ENCODE measurements at regions not wholly inside any gene's neighbourhood (a gene's known extent, or its start where the extent isn't known, plus 50 kb on each side); places are given as distances from the start of the nearest gene placed in this dataset.

DNA sequence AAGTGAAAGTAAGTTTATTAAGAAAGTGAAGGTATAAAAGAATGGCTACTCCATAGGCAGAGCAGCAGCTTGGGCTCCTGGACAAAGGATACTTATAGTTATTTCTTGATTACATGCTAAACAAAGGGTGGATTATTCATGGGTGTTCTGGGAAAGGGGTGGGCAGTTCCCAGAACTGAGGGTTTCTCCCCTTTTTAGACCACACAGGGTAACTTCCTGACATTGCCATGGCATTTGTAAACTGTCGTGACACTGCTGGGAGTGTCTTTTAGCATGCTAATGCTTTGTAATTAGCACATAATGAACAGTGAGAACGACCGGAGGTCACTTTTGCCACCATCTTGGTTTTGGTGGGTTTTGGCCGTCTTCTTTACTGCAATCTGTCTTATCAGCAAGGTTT lies 557.6 kb downstream of the SPRY1 start:
- DNase-seq: no peak

DNA sequence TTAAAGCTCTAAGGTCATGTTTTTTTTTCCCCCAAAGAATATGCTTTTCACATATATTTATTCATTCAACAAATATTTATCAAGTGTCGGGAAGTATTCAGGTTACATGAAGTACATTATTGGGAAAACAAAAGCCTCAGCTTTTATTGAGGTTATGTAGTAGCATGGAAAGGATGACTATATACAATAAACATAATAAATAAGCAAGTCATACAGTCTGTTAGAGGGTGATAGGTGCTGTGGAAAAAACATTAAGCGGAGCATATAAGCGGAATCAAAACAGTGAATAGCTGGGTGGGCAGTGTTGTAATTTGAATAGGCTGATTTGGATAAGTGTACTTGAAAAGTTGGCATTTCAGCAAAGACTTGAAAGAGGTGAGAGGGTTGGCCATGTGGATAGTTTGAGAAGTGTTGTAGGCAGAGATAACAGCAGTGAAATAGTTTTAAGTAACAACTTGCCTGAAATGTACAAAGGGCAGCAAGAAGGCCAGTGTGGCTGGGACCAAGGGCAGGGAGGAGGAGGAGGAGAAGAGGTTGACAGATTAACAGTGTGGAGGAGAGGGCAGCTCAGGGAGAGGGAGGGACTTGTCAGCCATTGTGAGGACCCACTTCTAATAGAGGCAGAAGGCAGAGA lies 558.7 kb downstream of the SPRY1 start:
- DNase-seq: no peak

DNA sequence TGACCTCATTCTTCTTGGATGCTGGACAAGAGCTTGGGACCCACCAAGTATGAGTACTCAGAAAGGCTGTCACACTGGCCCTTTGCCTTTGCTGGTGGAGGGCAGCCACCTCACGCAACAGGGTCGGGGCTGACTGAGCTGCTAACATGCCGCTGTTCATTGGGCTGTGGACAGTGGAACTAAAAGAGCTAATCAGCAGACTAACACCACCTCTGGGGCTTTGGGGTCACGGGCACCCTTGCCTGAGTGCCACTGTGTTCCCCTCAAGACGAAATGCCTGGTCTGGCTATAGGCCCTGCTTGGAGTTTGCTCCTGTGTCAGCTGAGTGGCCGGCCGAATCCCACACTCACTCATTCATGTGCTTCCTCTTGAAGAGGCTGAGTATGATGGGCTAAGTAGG lies 559.6 kb downstream of the SPRY1 start:
- no peak for DNase-seq

DNA sequence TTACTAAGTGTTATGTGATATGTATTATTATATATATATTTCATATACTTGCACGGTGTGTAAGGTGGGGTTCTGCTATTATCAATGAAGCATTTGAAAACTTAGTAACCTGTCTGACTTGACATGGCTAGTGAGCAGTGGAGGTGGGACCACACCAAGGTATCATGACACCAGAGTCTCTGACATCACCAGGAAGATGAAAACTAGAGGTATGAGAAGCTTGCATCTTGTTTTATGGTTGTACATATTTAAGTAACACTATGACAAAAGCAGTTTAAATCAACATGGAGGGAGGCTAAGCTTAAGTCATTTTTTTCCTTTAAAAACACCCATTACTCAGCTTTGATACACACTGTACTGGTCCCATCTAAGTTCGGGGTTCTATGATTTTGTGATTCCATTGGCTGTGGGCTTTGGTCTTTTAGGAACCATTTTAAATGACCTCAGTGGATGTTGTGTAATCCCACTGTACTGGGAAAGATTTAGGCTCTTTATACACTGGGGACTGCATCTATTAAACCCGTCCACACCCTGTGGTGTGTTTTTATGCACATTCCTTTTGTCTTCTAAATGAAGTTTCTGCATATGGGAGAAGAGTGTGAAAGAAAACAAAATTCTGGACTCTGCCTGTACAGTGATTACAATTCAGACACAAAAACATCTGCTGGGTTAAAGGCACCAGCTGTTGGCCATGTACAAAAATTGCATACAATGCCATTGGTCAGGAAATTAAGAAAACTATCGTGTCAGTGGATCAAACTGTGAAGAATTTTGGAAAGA lies 570.6 kb downstream of the SPRY1 start:
- no peak for DNase-seq

DNA sequence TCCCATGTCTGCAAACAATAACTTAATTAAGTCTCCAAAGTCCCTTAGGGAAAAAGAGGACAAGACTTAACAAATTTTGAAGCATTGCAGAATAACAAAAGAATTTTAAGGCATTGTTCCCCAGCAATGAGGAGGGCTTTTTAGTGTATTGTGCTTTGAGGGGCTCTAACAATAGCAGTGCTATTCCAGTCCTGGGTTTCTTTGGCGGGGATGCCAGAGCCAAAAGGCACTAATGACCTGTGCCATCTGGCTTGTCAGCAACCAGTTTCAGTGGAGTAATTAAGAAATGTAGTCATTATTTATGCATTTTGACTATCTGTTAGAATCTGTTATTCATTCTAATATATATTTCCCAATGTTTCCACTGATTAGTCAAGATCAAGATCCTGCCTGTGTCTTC lies 575.4 kb downstream of the SPRY1 start:
- DNase-seq: no peak

DNA sequence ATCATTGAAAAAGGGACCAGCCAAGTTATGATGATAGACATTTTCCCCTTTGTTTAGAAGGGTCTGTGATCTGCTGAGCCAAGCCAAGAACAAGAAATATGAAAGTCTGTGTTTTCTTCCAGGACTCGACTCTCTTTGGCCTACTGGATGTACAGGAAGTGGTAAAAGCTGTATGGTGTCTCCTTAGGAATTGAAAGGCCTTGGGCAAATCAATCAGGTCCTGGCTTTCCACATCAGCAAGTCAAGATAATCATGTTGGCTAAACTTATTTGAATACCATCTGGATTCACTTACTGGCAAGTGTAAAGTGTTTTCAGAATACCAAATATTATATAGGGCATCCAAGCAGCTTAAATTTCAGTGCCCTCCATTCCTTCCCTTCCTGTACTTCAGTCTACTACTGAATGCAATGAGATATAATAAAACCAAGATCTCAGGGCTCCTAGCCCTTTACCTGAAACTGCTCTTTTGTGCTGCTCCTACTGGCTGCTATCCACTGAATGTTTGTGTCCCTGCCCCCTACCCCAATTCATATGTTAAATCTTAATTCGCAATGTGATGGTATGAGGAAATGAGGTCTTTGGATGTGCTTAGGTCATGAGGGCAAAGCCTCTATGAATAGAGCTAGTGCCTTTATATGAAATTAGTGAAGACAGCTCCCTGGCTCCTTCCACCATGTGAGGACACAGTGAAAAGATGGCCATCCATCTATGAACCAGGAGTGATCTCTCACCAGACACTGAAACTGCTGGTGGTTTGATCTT lies 578.0 kb downstream of the SPRY1 start:
- DNase-seq: no peak

DNA sequence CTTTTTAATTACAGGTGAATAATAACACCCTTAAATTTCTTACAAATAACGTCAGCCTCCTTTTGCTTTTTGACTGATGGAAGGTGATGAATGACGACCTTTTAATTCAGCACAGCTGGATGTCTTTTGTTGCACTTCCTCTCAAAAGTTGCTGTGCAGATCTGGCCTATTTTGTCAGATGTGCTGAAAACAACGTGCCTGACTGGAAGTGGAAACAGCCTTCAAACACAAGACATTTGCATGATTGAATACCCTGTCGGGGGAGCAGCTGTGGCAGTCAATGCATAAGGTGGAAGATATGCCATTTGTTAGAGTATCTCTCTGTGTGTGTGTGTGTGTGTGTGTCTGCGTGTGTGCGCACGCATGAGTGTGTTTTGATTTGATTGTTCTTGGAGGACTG lies 579.7 kb downstream of the SPRY1 start:
- DNase-seq: no peak

DNA sequence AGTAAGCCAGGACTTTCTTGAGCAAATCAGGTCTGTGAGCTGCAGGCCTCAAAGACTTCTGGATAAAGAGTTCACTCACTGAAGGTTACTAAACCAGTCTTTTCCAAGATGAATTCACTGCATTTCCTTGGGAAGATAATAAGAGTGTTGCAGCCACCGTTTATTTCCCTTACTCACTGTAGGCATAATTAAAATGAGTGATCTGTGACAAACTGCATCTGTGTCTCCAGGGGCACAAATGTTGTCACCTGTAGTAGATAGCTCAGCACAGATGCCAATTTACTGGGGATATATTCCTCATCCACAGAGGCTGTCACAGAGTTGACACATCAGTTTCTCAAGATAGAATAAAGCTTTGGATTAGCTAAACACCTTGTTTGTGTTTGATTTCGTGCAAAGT lies 580.2 kb downstream of the SPRY1 start:
- DNase-seq: no peak

DNA sequence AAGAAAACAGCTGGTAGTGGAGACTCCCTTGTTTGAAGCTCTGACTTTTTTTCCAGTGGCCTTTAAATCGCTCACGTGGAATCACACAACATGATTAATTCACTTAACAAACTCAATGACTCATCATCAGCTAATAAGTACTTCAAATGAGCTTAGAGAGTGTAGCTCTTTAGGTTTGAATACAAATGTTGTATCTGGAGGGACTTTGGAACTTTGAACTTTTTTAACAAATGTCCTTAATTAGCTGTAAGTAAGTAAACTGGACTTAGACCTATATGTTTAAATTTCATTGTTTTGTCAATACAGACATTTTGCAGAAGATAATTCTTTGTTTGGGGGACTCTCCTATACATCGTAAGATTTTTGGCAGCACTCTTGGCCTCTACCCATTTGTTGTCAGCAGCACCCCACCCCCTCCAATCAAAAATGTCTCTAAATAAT lies 581.1 kb downstream of the SPRY1 start:
- DNase-seq: no peak

DNA sequence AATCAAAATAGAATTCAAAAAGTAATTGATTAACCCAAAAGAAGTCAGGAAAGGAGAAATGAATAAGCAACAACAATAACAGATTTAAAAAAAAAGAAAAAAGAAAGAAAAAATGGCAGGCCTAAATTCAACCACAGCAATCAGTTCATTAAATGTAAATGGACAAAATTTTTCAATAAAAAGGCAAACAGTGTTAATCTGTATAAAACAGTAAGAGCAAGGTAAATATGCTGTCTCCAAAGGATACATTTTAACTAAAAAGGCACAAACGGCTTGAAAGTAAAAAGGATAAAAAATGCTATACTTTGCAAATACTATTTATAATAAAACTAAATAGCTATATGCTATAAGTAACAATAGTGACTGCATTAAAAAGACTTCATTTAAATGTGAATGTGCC lies 582.0 kb downstream of the SPRY1 start:
- no peak for DNase-seq

DNA sequence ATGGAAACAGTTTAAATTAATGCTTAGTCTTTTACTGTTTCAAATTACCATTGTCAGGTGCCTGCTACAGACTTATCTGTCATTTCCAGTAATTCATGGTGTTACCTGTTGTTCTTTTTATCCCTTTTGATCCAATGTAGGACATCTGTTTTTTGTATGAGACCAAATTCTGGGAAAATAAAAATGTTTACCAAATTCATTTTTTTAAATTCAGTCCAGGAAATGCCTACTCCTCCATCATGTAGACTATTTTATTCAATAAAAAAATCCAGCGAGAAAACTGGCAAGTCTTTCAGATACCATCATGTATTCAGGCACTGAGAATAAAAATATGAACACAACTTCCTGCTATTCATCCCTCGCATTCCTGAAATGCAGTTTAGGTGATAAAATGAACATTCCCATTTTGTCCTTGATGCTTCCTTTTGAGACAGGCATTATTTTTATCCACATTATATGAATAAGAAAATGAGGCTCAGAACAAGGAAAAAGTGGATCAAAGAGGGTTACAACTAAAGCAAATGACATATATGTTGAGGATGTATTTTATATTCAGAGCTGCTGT lies 584.2 kb downstream of the SPRY1 start:
- DNase-seq: no peak

DNA sequence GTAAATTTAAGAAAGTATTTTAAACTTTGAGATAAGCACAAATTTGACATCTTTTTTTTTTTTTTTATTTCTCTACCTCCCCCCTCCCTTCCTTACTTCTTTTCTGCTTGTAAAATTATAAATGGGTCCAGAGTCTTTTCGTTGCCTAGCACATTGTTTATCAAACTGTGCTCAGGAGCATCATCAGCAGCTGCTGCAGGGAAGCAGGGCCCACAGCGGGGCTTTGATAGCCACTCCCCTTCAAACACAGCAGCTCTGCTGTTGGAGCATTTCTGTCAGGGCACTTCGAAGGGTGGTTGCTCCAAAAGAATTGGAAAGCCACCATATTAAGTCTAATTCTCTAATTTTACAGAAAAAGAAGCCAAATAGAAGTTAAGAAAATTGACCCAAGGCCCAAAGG lies 588.3 kb downstream of the SPRY1 start:
- no peak for DNase-seq

DNA sequence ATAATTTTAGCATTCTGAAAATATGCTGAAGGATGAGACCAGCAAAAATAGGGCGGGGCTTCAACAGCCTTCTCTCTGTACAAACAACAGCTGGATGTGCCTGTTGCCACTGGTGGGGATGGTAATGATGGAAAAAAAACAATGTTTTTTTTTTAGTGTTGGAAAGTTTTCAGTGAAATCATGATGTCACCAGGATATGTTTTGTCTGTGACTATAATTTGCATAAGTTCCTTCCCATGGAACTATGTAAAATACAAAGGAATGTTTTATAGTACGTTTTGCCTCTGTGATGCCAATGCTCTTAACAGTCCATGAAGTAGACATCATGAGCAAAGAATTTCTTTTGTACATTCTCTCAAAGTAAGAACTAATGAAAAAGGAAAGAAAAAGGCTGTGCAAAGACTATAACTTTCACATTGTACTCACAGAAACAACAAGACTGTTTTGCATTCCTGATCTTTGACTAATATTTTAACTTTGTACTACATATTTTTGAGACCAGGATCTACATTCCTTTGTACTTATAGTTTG lies 589.7 kb downstream of the SPRY1 start:
- no peak for DNase-seq

DNA sequence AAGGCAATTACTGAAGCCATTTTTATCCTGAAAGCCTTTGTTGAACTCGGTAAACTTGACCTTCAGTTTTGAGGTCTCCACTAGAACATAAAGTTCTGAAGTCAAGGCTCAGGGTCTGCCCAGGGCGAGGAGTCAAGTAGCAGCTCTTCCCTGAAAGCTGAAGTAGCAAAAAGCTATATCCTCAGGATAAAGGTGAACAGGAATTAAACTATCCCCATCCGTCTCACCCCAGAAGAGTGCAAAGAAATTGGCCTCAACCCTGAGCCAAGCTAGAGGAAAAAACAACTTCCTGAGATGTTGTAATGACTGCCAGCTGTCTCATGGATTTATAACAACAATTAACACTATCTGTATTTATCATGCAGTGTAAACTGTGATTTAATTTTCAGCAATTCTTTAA lies 590.8 kb downstream of the SPRY1 start:
- no peak for DNase-seq

DNA sequence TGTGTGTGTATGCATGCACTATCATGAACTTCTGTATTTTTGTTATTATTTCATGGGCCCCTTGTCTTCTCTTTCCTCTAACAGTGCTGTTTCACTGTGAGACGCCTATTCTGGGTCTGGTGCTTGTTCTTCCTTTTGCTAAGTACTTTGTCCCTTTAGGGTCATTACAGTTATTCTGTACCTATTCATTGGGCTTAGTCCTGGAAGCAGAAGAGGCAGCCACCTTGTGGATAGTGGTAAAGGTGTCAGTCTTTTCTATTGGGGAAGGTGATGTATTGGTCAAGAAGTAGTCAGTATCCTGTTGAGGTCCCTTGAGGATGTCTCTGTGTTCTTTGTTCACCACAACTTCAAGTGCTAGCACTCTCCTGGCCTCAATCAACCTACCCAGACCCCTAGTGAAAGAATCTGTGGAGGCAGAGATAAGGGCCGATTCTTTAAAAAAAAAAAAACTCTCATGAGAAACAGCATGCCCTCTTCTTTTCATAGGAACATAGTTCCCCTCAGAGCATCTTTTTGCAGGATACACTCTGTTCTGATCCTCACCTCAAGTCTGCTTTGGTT lies 593.8 kb downstream of the SPRY1 start:
- DNase-seq: no peak

DNA sequence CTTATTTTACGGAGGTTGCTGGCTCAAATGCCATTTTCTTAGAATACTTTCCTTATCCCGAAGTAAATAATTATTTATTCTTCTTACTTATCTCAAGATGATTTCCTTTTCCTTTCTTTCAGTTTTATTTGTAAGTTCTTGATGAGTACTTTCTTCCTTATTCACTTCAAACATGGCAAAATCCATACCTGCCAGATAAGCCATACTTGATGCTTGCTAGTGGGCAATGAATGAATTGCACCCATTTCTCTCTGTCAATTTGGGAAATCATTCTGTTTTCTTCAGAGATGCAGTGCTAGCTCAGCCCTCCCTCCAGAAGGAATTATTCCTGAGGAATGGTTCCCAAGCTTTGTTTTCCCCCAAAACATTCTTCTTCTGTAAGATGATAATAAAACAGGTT lies 598.3 kb downstream of the SPRY1 start:
- DNase-seq: no peak

DNA sequence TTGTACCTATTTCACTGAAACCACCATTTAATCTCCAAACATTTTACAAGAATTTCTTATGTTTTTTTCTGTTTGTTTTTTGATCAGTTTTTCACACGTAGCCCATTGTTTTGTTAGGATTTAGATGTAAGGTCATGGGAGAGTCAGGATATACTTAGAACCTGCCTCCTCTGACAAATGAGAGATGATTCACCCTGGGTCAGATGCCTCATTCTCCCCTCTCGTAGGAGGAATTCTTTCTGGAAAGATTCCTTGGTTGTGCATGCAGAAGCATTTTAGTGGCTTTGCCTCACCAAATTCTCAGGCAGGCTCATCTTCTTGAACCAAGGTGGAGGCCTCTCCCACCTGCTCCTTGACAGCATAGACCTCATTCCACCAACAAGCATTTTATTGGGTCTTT lies 599.3 kb downstream of the SPRY1 start:
- DNase-seq: no peak

DNA sequence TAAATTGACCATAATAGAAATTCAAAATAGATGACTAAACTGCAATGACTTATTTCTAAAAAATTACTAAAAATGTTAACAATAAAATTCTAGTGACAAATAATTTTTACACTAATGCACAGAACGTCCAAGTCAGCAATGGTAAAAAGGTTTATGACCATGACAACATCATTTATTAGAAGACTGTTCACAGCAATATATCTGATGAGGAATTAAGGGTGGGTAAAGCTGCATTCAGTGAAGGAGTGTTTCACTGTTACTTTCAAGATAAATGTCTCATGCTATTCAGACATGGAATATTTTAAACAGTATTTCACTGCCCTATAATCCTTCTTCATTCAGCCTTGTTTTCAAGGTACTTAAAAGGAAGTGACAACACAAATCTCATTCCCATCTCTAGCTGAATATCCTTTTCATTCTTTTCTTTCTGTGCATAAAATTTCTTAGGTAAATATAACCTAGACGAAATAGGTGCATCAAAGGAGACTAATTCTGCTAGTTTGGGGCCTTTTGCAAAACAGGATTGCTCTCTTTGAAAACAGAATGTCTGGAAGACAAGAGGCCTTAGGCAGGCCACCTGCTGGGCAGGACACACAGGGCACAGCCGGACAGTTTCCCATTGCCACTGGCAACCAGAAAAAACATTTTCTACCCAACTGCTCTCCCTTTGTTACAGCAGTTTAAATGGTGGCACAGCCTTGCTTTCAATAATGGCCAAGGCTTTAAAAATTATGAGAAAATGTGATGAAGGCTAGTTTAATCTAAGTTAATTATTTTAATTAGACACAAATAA lies 600.3 kb downstream of the SPRY1 start:
- no peak for DNase-seq

DNA sequence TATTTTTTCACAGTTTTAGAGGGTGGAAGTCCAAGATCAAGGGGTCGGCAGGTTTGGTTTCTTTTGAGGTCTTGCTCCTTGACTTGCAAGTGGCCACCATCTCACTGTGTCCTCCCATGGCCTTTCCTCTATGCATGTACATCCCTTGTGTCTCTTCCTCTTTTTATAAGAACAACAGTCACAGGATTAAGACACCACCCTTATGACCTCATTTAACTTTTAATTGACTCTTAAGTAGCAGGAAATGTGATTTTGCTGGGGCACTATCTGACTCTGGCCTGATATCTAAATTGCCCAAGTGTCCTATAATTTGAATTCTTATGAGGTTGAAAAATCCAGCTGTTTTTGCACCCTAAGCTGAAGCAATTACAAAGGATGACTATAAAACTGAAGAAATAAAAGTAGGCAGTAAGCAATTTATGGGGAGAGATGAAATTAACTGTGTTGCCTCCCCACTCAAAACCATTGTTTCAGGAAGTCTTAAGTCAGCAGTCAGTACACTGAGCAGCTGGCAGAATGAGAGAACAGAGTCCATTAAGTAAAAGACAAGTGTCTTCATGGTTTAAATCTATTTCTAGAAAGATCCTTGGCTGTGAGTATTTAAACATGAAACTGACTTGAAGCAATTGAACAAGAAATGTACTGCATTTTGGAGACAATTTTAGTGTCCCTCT lies 601.3 kb downstream of the SPRY1 start:
- DNase-seq: no peak

DNA sequence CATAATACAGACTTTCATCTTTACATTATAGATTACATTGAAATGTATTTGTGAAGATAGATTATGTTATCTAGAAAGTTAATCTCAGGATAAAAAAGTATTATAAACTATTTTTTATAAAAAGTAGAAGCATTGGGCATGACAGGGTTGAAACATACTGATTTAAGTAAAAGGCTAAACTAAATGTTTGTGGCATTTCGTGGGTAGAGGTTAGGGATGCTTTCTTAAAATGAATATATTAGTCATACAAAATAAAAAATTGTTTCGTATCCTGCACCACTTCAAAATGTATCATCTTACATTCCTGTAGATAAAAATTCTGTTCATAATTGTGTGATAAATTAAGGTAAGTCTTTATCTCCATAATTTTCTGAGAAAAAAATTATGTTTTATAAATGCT lies 603.6 kb downstream of the SPRY1 start:
- DNase-seq: no peak

DNA sequence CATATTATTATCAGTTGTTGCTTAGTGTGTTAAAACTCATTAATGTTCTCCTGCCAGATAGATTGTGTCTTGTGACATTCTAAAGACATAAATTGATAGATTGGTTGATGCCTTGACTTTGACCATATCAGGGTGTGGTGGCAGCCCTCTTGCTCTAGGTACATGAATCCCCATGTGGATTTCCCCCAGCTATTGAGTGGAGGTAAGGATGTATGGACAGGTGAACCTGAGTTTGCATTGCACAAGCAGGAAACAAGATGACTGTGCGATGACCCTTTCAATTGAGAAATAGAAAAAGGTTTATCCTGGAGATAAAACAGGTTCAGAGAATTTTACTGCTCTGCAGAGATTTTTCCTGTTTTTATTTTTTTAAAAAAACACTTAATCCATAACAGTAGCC lies 619.2 kb downstream of the SPRY1 start:
- DNase-seq: no peak
